Left hindlimb (tissue), 1 donor: ENCODE measurements at regions not wholly inside any gene's neighbourhood (a gene's known extent, or its start where the extent isn't known, plus 50 kb on each side); places are given as distances from the start of the nearest gene placed in this dataset.
"Not testable (repeated sequence)": the region's sequence is repeated elsewhere in the genome, so short reads cannot be mapped to it uniquely, and the experiment has no call there.

Source experiments
- DNase-seq: peaks from one replicate; pipeline ENCODE4 v3.0.0-alpha.2; 2018

DNA sequence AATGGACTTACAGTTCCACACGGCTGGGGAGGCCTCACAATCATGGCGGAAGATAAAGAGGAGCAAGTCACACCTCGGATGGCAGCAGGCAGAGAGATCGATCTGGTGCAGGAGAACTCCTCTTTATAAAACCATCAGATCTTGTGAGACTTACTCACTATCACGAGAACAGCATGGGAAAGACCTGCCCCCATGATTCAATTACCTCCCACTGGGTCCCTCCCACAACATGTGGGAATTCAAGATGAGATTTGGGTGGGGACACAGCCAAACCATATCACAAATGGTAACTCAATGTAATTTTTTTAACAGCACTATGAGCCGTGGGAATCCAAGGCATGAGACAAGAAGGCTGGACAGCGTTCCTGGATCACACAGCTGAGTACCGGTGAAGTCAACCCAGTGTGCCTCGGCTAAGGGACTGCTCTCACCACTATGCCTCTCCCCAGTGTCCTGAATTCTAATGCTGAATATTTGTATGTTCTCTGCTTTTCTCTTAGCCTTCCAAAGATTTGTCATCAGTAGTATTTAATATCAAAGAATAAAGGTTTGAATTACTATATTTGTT is 84.3 kb downstream of the IRS2 start:
- DNase-seq, result not testable (repeated sequence)

DNA sequence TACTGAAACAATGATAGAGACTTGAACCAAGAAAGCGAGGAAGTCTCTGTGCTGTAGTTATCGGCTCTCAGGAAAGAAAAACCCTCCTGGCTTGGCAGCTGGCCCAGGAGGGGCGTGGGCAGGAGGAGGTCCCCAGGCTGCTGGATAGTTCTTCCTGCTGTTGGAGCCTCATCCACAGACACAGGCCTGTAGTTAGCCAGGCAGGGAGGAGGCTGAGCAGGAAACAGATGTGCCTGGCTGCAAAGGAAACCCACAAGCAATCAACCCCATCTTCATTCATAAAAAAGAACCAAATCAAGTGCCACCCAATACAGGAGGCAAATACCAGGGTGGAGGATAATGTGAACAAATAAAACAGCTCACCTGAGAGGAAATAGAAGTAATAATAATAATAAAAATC is 86.2 kb downstream of the IRS2 start:
- DNase-seq, result peak; percentile 88

DNA sequence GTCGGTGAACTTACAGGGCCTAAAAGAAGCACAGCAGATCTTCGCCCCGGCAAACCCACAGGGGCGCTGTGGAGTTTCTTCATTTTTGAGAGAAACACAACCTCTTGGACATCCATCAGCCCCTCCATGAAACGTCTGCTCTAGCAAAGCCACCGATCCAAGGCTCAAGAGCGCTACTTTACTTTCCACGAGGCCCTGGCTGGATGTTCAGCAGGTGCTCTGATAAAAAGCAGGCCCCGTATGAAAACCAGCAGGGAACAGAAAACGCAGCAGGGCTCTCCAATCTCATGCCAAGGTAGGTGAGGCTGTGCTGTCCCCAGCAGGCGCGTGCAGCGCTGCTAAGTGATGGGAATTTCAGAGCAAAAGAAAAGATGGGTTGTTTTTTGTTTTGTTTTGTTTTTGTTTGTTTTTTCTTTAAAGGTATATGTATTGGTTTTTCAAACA is 86.7 kb downstream of the IRS2 start:
- DNase-seq, result no peak

DNA sequence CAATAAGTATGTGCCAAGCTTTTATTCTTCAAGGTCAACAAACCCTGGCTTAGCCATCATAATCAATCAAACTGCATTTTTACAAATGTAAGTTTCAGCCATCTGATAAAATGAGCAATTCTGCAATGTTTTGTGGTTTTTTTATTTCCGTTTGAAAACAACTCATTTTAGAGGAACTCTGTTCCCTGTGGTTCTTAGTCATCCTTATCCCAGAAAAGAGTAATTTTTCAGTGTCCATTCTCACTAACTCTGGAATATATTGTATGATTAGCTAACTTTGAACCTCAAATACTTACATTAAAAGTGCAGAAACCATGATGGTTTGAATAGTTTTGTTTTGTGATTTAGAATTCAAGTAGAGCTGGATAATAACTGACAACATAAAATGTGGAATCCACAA is 87.6 kb downstream of the IRS2 start:
- no peak for DNase-seq

DNA sequence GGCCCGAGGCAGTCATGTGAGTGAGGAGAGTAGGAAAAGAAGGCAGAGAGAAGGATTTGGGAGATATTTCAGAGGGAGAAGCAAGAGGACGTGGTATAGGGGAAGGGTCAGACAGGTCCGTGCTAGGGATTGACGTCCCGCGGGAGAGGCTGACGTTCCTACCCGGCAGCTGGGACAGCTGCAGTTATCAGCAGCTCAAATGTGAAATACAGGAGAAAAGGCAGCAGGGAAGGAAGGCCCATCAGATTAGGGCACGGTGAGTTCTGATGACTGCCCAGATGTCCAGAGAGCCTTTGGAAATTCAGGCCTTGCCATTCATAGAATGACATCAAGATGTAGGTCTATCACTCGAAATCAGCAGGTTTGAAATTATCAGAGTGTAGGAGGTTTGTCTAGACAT is 88.4 kb downstream of the IRS2 start:
- no peak for DNase-seq

DNA sequence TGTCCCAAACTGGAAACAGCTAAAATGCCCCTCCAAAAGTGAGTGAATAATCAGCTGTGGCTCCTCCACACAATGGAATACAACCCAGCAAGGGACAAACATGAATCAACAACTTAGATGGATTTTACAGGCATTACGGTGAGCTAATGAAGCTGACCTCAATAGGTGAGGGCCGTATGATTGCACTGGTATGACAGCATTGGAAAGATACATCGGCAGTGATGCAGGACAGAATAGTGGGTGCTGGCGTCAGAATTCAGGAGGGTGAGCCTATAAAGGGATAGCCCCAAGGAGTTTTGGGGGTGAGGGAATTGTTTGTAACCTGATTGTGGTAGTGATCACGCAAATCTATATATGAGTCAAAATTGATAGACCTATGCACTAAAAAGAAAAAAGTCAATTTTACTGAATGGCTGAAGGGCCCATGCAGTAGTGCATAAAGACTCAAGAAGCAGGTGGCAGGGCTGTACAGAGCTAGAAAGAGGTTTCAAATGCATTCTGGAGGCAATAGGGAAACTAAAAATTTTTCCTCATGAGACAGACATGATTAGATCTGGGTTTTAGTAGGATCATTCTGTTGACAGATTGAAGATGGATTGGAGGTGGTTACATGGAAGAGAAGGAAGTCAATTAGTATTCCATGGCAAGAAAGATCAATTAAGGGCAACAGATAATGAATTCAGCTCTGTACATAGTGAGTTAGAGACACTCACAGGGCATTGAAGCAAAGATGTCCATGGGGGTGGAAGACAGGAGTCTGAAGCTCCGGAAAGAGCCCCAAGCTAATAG is 90.8 kb downstream of the IRS2 start:
- DNase-seq, result no peak

DNA sequence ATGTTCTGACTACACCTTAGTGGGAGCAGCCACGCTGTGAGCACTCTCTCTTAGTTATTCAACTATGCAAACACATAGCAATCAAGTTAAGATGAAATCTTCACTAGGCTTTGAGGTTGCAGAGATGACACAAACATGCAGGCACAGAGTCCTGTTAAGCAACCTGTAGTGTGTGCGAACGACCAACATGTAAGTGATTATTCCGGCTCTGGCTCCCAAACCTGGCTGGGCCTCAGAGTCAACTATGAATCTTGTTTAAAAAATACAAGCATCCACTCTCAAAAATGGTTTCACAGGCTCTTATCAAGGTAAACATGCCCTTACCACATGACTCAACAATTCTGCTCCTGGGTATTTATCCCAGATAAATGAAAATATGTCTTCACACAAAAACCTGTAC is 91.4 kb downstream of the IRS2 start:
- DNase-seq, result no peak

DNA sequence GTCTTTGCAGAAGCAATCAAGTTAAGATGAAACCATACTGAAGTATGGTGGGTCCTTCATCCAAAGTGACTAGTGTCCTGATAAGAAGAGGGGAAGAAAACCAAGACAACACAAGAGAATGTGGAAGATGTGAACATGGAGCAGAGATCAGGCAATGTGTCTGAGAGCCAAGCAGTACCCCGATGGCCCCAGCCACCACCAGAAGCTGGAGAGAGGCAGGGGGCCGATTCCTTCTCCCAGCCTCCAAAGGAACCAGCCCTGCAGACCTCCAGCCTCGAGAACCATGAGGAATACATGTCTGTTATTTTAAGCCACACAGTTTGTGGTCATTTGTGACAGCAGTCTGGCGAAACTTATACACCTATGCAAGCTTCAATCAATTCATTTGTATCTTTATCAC is 93.2 kb downstream of the IRS2 start:
- DNase-seq, result no peak

DNA sequence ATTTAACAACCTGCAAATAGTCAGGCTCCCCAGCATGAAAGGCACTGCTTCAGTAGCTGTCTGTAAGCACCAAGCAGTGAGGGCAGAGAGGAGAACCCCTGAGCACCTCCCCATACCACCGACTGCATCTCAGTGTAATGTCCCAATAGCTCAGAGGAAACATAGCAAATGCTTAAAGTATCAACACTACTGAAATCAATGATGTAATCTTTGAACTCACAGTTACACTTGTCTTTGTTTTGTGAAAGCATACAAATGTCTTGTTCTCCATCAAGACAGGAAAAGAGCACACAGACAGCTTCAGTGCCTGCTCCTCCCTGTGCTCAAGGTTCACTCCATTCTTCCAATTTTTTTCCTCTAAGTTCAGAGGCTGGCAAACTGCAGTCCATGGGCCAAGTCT is 94.7 kb downstream of the IRS2 start:
- no peak for DNase-seq

DNA sequence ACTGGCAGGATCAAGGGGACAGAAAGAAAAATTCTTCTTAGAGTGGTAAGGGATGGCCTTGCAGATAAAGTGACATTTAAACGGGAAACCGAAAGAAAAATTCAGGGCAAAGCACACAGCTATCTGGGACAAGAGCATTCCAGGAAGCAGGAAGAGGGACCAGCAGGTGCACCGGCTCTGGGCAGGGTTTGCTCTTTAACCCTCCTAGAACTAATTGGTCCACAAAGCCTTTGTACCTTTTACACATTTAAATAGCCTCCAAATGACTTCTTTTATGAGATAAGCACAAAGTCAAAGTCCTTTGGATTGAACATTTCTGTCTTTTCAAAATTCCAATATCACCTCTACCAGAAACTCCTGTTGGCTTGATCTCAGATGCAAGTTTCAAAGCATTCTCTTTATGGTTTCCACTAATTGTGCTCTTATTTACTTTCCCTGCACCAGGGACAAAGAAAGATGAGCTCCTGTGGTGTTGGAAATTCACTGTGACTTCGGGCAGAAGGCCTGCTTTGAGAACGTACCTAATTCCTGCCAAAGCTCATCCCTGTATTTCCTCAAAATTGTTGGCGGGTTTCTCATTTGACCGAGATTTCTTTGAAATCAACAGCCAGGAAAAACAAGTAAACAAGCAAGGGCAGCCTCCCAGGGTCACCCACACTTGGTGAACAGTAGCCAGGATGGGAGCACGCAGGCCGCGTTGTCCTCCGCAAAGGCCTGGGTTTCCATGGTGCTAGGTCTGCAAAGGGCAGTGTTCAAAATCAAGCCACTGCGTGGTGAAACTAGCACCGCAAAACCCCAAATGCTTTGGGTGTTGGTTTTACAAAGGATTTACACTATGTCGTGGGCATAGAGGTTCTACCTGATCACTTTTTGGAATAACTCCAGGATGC is 98.6 kb downstream of the IRS2 start:
- DNase-seq, result no peak

DNA sequence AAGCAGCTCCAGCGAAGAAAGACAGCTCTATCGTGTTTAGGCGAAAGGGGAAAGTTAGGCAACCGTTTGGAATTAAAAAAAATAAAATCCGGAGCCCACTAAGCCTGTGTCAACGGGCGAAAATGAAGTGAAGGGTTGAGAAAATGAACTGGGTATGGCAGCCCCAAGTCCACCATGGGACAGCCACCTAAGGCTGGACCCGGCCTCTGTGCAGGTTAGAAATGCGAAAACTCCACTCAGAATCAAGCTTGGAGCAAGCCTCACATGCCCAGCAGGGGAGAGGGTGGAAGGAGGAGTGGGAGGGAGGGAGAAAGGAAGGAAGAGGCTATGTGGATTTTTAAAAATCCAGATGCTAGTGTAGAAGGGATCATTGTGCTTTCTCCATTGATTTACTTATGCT is 101.2 kb downstream of the IRS2 start:
- no peak for DNase-seq

DNA sequence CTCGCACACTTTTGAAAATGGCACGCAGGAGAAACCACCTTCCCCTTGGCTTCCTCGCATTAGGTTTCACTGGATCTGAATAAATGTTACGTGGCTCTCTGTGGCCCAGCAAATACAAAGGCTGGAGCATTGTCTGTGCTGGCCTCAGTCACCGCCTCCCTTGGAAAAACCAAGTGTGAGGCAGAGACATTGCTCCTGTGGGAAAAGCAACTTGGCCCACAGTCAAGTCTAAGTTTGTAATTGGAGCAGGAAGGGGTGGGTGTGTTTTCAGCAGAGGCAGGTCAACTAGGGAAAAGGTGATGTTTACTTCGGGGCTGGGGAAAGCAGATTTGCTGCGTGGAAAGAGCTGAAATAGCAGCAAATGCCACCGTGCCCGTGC is 101.6 kb downstream of the IRS2 start:
- no peak for DNase-seq

DNA sequence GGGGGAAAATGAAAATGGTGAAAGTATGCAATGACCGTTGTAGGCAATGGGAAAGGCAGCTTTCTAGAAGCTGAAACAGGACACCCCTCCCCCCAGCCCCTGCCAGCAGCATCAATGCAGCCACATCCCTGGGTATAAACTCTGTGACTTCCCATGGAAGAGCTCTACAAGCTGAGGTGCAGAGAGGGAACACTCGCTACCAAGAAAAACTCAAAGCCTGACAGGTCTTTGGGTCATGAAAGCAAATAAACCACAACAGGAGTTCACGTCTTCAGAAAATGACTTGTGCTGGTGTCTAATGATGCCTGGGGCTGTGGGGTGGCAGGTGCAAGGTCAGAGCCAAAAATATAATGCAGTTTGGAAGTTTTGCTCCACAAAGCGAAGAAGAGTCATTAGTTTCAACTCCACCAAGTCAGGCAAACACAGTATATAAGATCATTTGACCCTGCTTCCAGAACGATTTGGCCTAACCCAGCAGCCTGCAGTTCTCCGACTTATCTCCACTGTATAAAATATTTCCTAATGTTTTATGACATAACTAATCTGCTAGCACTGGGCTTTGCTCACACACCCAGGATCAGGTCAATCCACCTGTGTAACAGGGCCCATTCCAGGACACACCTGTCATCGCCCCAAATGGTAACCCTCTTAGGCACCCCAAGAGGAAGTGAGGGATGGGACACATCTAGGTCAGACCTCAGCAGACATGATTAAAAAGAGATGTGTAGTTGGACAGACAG is 102.1 kb downstream of the IRS2 start:
- no peak for DNase-seq

DNA sequence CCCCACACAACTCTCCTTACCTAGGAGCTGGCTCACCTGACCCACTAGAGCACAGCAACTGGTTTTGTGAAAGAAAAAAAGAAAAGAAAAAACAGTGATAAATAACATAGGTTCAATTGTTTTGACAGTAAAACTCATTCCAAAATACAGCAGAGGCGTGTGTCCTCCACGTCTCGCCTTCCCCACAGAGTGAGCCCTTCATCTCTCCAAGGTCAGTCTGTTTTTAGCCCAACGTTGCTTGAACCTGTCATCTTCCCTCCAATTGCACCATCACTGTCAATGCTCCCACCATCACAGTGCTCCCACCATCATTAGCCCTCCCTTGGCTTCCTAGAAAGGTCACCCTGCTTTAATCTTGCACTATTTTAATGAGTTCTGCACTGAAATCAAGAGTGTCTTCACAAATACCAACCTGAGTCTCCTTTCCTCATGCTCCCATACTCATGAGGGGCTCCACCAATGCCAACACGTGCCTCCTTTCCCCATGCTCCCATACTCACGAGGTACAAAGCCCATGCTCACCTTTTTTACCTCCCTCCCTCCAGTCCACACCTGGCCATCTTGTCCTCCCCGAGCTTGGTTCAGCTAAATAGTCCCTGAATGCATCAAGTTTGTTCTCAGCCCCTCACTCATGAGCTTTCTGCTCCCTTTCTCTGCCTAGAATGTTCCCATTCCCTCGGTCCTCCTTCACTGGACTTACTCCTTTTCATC is 103.7 kb downstream of the IRS2 start:
- DNase-seq, result no peak

DNA sequence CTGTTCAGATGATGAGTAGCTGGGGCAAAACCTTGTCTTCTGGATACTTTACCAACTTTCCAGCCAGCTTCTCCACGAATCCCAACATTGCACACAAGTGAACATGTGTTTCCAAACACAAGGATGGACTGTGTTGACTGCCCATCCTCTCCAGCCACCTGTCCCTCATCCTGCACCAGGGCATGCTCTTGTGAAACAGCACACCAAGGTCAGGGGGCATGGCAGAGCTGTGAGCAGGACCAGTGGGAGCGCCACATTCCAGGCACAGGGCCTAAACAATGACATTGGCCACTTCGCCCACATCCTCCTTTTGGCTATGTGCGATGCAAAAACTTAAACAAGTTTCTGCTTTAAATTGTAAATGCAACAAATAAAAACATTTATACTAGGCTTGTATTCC is 105.5 kb downstream of the IRS2 start:
- DNase-seq, result no peak

DNA sequence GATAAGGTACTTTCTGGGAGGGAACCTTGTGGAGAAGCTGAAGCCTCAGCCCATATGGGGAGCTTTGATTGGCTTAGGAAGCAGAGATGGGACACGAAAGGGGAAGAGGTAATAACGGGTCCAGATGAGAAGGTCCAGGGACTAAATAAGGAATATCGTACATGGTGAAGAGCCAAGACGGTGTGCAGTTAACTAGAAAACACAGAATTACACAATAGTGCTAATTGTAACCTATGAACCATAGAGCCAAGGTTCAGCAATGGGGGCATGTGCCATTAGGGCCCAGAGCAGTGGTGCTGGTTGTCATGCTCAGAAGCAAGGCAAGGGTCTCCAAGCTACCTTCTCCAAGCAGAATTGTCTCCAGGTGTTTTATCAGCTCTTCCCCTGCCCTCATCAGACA is 106.1 kb downstream of the IRS2 start:
- no peak for DNase-seq

DNA sequence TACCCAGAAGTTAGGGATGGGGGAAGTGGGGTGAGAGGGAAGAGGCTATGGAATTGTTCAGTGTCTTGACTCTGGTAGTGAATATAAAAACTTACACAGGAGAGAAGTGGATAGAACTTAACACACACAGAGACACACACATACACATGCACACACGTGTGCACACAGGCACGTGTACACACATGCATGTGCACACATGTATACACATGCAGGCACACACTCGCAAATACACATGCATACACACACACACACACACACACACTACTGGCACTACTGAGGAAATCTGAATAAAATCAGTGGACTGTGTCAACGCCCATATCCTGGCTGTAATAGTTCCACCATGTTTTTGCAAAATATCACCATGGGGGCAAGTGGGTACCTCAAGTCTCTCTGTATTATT is 107.9 kb downstream of the IRS2 start:
- DNase-seq, result no peak

DNA sequence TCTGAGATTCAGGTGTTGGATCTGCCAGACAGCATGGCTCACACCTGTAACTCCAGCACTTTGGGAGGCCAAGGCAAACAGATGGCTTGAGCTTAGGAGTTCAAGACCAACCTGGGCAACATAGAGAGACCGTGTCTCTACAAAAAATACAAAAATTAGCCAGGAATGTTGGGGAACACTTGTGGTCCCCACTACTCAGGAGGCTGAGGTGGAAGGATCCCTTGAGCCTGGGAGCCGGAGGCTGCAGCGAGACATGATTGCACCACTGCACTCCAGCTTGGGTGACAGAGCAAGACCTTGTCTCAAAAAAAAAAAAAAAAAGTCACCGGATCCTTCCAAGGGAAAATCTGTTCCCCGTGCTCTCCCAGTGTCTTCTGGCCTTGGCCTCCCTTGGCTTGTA is 109.2 kb downstream of the IRS2 start:
- no peak for DNase-seq

DNA sequence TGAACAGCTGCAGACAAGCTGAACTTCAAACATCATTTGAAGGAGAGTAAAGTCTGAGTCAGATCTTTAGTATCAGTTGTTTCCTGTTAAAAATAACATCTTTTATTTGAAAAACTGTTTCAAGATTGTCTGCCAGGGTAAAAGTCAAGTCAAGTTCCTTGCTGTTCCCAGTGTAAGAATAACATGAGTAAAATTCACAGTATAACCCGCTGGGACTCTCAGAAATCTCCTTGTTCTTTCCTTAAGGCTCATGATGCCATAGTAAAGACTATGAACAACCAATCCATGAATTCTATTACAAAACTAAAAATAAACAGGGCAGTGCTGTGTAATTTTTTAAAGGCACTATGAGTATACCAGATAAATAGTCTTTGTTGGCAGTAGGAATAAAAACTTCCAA is 112.9 kb downstream of the IRS2 start:
- no peak for DNase-seq

DNA sequence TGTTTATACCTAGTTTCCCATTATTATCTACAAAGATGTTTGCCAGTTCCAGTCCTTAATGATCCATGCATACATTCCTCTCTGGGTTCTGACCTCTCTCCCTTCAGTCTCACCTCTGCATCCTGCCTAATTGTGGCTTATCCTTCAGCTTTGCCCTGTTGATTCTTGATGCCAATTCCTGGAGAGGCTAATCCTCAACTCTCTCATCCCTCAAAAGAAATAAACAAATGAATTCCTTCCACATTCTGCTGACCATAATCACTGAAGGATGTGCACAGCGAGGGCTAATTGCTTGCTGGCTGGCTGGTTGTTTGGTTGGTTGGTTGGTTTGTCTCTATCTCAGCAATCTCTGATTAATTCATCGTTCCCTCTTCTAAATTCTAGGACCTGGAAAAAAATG is 113.8 kb downstream of the IRS2 start:
- DNase-seq, result no peak

DNA sequence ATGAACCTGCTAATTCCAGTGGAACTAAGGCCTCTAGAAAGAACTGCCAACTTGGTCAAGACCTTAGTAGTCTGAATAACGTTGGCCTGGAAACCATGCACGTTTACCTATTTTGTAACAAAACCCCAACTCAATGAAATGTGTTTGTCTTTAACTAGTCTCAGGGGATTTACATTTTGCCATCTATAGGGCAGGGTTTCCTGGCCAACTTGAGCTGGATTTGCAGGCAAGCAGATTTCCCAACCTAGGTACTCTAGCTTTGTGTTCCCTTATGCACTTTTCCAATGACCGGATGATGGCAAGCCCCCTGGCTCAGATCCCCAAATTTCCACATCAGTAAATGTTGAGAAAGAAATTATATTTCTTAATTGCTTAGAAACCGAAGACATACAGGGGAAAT is 114.5 kb downstream of the IRS2 start:
- no peak for DNase-seq

DNA sequence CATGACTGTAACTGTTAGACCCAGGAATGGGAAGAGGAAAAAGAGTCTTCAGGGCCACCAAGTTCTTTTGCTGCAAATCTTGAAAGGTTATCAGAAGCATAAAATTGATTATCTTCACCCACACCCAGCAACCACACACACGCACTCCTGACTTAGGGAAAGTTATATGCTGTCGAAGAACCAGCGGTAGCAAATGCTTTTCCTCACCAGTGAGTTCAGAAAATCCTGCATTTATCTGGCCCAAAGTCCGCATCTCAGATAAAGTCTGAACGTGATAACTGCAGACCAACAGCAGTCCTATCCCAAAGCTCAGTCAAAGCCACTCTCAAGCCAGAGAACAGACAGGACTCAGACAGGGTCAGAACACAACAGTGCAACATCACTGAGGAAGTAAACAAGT is 115.6 kb downstream of the IRS2 start:
- no peak for DNase-seq

DNA sequence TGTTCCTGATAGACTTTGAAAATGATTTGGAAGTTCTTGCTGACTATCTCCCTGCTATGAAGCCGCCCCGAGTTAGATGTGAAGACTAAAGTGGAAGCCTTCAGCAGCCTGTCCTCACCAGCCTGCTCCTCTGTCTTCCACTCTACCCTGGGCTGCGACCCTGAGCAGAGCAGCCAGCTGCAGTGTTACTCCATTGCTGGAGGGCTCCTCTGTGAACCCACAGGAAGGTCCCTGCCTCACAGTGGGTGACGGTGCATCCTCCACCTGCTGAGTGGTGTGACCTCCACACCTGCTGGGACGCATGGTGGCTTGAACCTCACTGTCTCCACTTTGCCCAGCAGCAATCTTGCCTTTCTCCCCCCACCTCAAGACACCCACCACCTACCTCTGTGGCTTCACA is 116.4 kb downstream of the IRS2 start:
- DNase-seq, result no peak
